ENCODE measurements at regions not wholly inside any gene's neighbourhood (a gene's known extent, or its start where the extent isn't known, plus 50 kb on each side); places are given as distances from the start of the nearest gene placed in this dataset.

DNA sequence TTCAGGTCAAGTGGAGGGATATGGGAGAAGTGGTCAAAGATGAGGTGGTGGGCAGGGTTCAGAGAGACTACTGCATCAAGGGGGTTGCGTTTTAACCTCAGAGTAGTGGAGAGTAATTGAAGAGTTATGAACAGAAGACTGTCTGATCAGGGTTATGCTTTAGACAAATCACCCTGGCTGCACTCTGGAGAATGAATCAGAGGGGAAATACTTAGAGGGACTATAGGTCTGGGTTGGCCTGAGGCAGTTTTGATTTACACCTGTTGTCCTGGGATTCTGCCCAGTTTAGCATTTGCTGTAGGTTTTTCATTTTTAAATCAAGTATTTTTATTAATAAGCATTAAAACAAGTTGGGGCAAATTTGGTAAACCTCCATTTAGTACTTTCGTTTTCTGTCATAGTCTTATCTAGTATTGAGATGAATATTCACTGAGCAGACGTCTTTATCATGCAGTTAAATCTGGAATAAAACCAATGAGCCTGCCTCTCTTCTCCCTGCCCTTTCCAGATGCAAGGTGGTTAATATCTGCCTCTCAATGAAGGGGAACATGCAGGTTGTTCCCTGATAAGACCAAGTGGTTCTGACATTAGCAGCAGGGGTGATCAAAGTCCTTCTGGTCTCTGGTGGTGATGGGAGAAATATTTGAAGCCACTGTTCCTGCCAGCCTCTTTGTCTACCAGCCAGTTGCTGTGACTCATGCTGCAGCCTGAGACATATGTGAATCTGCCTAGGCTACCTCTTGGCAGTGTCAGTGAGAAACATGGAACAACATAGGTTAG, 116.0 kb upstream of the RPS6KA3 start:
- DNase-seq (ENCODE audit: low read depth in 2 of 2): no peak

DNA sequence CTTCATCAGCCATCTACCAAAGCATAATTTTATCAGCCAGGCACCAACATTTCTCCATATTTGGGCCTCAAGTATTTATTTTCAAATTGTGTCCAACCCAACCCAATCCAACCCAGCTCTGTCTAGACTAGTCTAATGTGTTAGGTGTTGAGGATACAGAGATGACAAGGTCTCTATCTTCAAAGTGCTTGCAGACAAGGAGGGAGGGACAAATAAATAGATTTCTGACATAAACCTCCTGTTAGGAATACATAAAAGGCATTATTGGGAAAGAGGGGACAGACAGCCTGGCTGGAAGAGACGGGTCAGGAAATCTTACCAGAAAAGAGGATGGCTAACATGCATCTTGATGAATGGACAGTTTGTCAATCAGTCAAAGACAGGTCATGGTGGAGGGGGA, 115.4 kb upstream of the RPS6KA3 start:
- no peak for DNase-seq (ENCODE audit: low read depth in 2 of 2)

DNA sequence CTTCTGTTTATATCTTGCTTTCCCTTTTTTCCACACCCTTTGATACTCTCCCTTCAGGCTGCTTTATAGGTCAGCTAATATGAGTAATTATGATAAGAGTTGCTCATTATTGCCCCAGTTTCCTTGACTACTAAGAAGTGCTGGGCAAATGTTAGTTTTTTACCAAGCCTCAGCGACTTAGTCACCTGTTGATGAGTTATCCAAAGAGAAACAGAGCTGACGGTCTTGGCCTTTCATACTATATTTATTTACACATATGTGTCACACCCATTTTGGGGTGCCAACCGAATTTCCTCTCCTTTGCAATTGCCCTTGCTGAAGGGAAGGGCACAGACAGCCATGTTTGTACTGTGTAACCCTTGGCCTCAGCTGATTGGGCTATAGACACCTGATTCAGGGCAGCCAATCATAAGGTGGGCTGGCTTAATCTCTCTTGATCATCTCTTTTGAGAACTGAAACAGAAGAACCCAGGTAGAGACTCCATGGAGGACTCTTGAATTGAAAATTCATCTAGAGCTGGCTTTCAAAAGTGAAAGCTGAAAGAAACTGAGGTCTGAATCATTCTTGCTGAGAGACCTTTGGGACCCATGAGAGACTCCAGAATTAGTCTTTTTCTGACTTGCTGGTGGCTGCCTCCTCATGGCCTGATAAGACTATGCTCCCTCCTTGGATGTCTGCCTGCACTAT, 111.7 kb upstream of the RPS6KA3 start:
- DNase-seq (ENCODE audit: low read depth in 2 of 2): no peak

DNA sequence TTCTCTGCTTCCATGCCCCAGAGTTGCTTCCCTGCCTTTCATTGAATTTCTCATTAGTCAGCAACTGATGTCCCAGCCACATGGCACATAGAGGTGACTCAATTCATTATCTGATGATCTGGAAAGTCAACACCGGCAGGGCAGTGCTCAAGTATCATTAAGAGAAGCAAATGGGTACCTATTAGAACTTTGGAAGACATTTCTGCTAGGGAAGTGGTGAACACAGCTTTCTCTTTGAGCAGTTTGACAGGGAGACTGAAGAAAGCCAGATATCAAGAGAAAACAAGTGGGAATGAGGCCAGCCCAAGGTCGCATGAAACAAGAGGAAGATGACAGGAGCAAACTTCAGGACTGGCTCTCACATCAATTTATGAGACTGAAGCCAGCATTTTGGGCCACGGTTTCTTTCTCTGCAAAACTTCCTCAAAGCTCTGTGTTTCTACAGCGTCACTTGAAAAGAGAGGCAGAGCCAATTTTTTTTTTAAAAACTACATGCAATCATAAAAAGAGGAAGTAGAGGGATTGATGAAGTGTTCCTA, 108.3 kb upstream of the RPS6KA3 start:
- DNase-seq (ENCODE audit: low read depth in 2 of 2): no peak

DNA sequence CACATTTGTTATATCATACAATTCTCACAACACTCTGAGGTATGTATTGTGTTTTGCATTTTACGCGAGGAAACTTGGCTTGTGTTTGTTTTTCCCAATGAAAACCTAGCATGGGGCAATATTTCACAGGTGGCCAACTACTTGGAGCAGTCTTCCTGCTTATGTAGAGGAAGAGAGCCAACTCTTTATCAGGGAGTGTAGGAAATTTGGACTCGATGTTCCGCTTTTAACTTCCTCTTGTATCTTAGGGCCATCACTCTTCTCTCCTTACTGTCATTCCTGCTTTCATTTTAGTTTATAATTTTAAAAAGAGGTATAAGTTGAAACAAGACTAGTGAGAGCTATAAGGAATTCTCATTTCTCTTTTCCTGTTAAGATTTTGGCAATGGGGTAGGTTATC, 107.7 kb upstream of the RPS6KA3 start:
- DNase-seq (ENCODE audit: low read depth in 2 of 2): no peak

DNA sequence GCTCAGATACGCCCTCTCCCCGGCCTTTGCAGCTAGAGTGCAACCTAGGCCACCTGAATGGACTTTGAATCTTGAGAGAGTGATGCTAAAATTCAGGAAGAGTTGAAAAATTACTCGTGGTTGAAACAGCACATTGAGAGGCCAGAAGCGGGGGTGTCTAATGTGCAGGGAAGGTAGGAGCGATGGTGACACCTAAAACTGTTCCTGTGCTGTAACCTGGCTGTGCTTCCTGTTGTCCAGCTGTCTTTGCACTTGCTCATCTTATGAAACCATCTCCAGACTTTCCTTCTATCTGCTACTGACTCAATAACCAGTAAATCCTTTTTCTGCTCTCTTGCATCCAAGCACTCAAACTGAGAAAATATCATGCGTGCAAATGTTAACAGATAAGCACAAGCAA, 106.4 kb upstream of the RPS6KA3 start:
- DNase-seq (ENCODE audit: low read depth in 2 of 2): no peak

DNA sequence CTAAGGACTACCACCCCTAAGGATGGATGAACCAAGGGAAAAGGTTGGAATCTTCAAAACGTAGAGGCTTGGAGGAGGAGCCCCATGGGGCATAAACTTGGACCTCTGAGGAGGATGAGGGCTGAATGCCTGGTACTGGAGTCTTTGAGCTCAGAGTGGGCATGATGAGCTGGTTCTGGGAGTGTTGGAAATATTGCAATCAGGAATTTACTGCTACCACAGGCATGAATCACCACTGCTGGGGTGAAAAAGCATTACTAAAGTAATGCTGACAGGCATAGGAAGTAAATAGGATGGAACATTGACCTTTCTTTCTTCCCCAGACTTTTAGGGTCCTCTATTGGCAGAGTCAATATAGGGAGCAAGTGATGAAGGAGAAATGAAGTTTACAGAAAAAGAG, 105.8 kb upstream of the RPS6KA3 start:
- DNase-seq (ENCODE audit: low read depth in 2 of 2): no peak

DNA sequence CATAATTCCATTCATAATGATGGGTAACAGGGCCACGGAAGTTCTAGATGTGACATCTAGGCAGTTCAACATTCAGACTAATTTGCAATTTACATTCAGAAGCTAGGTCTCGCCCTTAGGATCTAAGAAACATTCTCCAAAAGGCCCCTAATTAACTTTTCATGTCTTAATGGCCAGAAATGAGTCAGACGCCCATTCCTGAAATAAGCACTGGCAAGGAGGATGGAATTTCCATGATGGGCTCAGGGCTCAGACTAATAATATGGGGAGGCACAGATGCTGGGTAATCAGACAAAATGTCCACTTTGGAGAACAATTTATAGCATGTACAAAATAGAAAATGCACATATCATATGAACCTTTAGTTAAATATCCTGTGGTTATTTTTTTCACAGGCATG, 102.8 kb upstream of the RPS6KA3 start:
- no peak for DNase-seq (ENCODE audit: low read depth in 2 of 2)

DNA sequence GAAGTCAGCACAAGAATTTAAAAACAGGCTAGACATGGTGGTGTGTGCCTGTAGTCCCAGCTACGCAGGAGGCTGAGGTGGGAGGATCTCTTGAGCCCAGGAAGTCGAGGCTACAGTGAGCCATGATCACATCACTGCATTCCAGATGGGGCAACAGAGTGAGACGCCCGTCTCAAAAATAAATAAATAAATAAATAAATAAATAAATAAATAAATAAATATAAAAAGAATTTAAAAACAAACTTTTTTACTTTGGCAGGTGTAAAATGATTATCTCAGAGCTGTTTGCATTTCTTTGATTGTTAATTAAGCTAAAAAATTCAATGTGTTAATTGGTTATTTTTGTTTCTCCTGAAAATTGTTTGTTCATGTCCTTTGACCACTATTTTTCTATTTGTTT, 97.5 kb upstream of the RPS6KA3 start:
- DNase-seq (ENCODE audit: low read depth in 2 of 2): no peak

DNA sequence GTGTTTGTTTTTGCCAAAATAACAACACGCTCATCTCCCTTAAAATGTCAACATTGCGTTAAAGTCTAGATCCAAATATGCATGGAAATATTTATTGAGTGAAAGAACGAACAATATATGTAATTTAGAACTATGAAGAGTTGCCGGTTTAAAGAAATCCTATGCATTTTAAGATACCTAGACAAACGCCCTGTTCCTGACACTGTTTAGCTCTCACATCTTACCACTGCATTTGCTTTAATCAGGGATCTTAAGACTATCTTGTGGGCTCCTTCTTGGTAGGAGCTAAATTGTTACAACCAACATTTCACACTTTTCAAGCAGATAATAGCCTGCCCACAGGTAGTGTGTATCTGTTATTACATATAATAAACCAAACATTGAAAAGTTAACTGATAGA, 96.6 kb upstream of the RPS6KA3 start:
- DNase-seq (ENCODE audit: low read depth in 2 of 2): no peak

DNA sequence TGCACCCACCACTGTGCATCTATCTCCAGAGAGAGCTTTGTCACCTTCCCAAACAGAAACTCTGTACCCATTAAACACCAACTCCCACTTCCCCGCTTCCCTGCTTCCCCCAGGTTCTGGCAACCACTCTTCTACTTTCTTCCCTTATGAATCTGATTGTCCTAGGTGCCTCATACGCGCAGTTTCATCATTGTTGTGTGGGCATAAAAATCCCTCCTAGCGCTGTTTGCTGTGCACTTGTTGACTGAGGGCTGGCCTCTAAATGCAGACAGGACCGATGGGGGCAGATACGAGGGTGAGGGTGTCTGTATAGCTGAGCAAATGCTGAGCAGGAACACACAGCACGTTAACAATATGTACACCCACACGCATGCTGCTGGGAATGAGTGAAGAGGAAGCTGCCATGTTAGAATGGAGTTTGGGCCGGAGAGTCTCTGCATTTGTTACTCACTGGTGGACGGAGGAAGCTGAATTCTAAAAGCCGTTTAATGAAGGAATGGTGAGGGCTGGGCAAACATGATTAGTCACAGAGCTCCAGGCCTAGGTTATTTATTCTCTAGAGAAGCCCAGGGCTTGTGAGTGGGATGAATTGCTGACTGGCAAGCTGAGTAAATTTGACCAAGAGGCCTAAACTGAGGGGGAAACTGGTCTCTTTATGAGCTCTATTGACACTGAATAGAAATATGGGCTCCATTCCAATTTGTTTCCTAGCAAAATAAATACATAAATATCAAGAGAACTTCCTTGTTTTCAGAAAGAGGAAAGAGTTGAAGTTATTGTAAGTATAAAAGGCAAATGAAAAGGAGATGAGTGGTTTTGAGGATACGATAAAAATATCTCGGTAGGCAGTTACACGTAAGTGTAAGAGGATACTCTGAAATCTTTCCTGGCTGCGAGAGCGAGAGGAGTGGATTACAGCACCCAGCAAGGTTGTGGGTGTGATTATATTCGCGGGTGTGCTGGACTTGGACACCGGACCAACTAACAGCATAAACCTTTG, 95.9 kb upstream of the RPS6KA3 start:
- DNase-seq (ENCODE audit: low read depth in 2 of 2): peak; percentile 26 to 72

DNA sequence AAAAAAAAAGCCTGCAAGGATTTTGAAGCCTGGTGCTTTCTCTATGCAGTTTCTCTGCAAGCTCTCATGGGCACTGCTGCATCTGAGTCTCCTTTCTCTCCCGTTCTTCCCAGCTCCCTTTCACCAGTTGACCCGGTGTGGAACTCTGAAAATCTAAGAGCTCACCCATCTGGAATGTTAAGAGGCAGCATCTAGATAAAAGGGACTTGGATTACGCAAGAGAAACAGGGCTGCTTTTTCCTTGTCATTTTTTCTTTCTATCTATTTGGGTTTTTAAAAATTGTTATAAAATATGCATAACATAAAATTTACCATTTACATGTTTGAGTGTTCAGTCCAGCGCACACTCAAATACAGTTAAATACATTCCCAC, 95.2 kb upstream of the RPS6KA3 start:
- no peak for DNase-seq (ENCODE audit: low read depth in 2 of 2)

DNA sequence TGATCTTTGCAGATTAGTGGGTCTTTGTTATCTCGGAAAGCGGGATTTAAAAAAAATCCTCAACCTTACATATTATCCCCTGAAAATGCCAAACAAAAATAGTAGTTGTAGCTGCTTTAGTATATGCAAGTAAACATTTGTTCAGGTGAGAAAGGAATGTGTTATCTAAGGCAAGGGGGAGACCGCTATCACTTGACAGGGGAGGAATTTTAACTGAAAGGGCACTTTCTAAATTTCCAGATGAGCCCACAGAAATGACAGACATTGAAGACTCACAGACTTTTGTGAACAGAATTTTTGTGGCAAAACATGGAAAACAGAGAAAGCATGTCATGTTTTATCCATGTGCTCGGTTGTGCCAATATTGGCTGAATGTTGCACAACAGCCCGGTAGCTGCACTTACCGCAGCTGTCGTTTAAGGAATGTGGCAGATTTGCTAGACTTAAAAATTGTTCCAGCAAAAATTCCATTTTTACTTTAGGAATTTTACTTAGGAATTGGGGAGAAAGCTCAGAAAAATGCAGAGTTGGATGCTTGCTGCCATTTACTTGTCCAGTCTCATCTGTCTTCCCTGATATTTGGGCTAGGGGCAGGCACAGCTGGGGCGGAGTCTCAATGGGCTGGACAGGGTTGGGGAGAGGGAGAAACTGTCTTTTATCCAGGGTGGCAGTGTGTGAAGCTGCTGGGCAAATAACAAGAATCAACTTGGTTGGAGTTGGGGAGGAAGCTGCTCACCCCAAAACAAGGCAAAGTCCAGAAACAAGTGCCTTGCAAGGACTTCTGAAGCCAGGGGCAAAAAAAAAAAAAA, 94.6 kb upstream of the RPS6KA3 start:
- no peak for DNase-seq (ENCODE audit: low read depth in 2 of 2)

DNA sequence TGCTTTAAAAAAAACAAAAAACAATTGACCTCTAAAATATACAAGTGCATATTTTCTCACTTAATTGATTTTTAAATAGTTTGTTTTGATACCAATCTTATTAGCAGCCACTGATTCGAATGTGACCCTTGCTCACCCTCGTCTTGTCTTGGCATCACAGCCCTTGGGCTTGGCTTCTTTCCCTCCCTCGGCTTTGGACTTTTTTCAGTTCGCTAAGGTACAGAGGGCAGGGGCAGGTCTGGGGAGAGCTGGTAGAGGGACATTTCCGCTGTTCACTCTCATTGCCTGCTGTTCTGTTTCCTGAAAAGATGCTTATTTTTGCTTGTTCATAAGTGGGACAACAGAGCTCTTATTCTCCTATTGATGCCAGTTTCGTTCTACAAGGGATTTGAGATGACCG, 88.5 kb upstream of the RPS6KA3 start:
- DNase-seq (ENCODE audit: low read depth in 2 of 2): no peak

DNA sequence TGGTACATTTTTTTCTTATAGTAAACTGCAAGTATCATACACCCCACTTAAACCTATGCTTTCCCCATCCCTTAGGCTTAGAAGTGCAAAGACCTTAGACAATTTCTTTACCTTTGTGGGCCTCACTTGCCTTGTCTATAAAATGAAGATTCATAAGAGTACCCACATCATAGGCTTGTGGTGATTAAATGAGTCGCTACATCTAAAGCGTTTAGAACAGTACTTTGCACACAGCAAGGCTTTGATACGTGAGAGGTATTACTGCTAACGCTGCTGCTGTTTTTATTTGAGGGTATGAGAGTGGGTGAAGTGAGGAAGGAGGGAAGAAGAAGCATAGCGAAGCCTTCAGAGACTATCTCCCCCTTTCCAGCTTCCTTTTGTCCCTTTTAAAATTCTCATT, 87.8 kb upstream of the RPS6KA3 start:
- no peak for DNase-seq (ENCODE audit: low read depth in 2 of 2)

DNA sequence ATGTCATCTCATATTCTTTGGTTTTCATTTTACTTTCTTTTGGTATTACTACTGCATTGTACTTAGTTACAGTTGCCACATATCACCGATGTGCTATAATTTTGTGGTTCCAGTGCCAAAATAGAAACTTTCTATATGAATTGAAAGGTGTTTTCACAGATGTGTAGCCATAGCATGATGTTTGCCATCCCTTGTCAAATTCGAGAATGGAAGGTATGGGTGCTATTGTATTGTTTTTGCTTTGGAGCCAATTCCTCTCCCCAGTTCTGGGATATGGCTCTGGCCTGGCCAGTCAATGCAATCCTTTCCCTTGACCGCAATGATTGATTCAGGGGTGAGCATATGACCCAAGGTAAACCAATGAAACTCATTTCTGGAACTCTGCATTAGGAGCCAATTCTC, 86.2 kb upstream of the RPS6KA3 start:
- DNase-seq (ENCODE audit: low read depth in 2 of 2): no peak

DNA sequence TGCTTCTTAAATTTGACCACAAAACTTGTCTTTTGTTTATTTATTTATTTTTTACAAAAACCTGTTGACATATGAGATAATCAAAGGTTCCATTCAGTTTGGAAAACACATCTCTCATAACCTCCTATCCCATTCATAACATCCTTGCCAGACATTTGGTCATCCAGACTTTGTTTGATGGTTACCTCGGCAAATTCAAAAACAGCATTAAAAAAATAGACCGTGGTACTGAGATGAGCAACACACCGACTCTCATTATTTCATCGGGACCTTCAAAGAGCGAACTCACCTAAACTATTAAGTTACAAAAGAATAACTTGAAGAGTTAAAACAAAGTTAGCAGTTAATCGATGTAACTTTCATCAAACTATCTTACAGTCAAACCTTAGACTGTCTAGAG, 85.8 kb upstream of the RPS6KA3 start:
- no peak for DNase-seq (ENCODE audit: low read depth in 2 of 2)

DNA sequence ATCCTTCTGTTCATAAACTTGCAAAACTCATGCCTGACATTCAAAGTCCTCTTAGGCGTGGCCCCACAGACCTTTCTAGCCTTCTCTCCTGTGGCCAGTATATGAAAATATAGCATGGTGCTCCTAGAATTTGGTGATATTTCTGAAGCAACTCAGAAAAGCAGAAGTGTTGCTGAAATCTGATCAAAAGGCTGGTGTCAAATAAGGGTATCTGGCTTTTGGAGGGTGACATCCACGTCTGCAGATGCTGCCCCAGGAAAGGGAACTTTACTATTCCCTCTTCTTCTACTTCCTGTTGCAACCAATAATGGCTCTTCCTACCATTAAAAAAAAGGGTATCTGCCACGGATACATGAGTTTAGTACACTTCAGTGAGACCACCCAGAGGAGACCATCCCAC, 83.9 kb upstream of the RPS6KA3 start:
- no peak for DNase-seq (ENCODE audit: low read depth in 2 of 2)

DNA sequence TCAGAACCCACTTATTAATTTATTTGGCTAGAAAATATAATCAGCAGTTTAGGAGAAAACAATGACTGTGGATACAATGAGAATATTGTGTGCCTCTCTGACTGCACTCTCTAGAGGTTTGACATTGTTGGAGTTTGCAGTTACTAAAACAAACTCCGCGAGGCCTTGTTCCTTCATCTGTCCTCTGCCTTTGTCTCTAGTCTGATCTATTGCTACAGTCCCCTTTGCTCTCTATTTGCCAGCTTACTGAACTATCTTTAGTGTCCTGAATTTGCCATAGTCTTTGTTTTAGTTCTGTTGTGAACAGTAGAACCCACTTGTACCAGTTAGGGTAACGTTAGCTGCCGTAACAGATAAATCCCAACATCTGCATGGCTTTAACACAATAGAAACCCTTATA, 81.4 kb upstream of the RPS6KA3 start:
- no peak for DNase-seq (ENCODE audit: low read depth in 2 of 2)

DNA sequence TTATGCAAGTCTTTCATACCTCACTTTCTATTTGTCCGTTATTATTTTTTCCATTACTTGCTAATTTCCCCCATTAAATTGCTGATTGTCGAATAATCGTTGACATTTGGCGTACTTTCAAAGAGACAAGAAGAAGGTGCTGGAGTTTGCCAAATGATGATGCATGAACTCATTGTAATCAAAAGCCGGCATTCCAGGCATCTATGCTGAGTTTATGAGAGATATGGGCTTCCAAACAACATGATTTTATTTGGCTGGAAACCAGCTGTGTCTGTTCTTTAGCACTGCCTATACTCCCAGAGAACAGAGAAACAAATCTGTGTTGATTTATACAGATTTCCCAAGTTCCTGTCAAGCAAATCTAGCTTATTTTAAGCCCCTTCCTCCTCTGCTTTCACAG, 80.8 kb upstream of the RPS6KA3 start:
- no peak for DNase-seq (ENCODE audit: low read depth in 2 of 2)

DNA sequence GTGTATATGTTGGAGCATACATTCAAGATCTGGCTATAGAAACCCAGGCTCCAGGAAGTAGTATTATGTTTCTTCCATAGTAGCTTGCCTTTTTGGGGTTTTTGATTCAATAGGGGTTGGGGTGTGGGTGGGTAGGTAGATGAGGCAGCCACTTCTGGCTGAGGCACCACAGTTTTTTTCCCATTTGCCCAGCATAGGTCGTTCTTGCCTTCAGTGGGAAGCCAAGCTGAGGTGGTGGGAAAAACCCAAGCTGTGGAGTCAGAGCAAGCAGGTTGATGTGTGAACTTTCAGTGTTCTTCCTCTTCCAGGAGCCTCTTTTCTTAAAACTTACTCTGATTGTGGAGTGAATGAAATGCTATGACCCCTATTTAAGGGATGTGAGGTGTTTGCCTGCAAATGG, 67.0 kb upstream of the RPS6KA3 start:
- DNase-seq (ENCODE audit: low read depth in 2 of 2): no peak

Data from dermis microvascular lymphatic vessel endothelial cell (primary cell).